Fibroblast of skin of left quadriceps (primary cell): ENCODE measurements at regions not wholly inside any gene's neighbourhood (a gene's known extent, or its start where the extent isn't known, plus 50 kb on each side); places are given as distances from the start of the nearest gene placed in this dataset.

Experiments
- DNase-seq, 2 experiments: peaks; one replicate each; pipeline ENCODE4 v3.0.0-alpha.2; 2013; ENCODE audit warnings: low read depth in 2 of 2

GRCh38 chr9:113822315-113822714 lies 53.8 kb upstream of the ZNF618 start:
- DNase-seq, result no peak

GRCh38 chr9:113823421-113823820 lies 52.7 kb upstream of the ZNF618 start:
- no peak for DNase-seq
